Sigmoid colon (tissue), 6 donors: ENCODE measurements at regions not wholly inside any gene's neighbourhood (a gene's known extent, or its start where the extent isn't known, plus 50 kb on each side); places are given as distances from the start of the nearest gene placed in this dataset.

Experiments
- DNase-seq: peaks from one replicate; pipeline ENCODE4 v3.0.0-alpha.2; 2019
- H3K27ac ChIP-seq, 4 donors: fragments of 200-600 bp; sonication (generic); one replicate each; pipeline ENCODE4 v1.5.1; 2016 to 2019; ENCODE audit warnings: mild to moderate bottlenecking in 1 of 4
- H3K27me3 ChIP-seq, 3 donors: fragments of 200-600 bp; sonication (generic); one replicate each; pipeline ENCODE4 v1.5.1; 2019; ENCODE audit warnings: mild to moderate bottlenecking in 1 of 3
- H3K36me3 ChIP-seq, 4 donors: fragments of 200-600 bp; sonication (generic); one replicate each; pipeline ENCODE4 v1.5.1; 2016 to 2019
- H3K4me1 ChIP-seq, 4 donors: fragments of 200-600 bp; sonication (generic); one replicate each; pipeline ENCODE4 v1.5.1; 2017 to 2019
- H3K4me3 ChIP-seq, 4 donors: fragments of 200-600 bp; sonication (generic); one replicate each; pipeline ENCODE4 v1.5.1; 2017 to 2019; ENCODE audit warnings: mild to moderate bottlenecking in 2 of 4, moderate library complexity in 1 of 4
- H3K9me3 ChIP-seq, 4 donors: fragments of 200-600 bp in 3 of 4; sonication (generic) in 3 of 4; one replicate each; pipeline versions ENCODE4 v1.5.1 to v1.6.1; 2013 to 2019
- CTCF ChIP-seq, 4 experiments: fragments of 450-650 bp in 3 of 4; fragments of 200-600 bp in 1 of 4; IDR thresholded peaks; one replicate each; pipeline ENCODE4 v1.5.1; 2016 to 2019; ENCODE audit warnings: antibody characterized with exemption in 4 of 4, mild to moderate bottlenecking in 3 of 4, moderate library complexity in 2 of 4
- EP300 ChIP-seq, 4 donors: sonication (generic); formaldehyde crosslinking; IDR thresholded peaks; one replicate each; pipeline ENCODE4 v1.6.1; 2017; ENCODE audit warnings: antibody characterized with exemption in 4 of 4
- POLR2A ChIP-seq, 2 donors: fragments of 450-650 bp; IDR thresholded peaks; one replicate each; pipeline ENCODE4 v1.6.1; 2016; ENCODE audit warnings: antibody characterized with exemption in 2 of 2, mild to moderate bottlenecking in 2 of 2, moderate library complexity in 2 of 2
- POLR2AphosphoS5 ChIP-seq, 4 donors: sonication (generic); formaldehyde crosslinking; IDR thresholded peaks; one replicate each; pipeline ENCODE4 v1.6.1; 2017; ENCODE audit warnings: antibody characterized with exemption in 4 of 4
- WGBS, 2 donors: extraction: QIAGEN DNeasy Blood & Tissue Kit; methylation state at CpG; one replicate each; pipeline ENCODE4 v1.1.7; 2013; 5-methylcytosine and 5-hydroxymethylcytosine counted together
- intact Hi-C: fragments of 100-400 bp; cut with DNase I; formaldehyde crosslinking; loops from one replicate; pipeline ENCODE4 v1.15.1; 2023
- donor health status: healthy with polysubstance abuse.
- donor health status: healthy.

- TF ChIP-seq CTCF (IDR thresholded peaks at IDR 0.05) (no peak), EP300 (IDR thresholded peaks at IDR 0.05) (no peak), POLR2A (IDR thresholded peaks at IDR 0.05) (no peak), POLR2AphosphoS5 (IDR thresholded peaks at IDR 0.05) (no peak)
- peak overlapping the region in 1 of 4 donors; percentile 44 for H3K27ac ChIP-seq
- no peaks in the 10 kb centered on the region for H3K27me3 ChIP-seq
- H3K9me3 ChIP-seq, result no peaks in the 10 kb centered on the region
- intact Hi-C loops, result no loop called here
- no peak for DNase-seq
- WGBS, 2 donors, result 78 to 81% methylated on average over 2 of the region's 2 CpGs
- H3K36me3 ChIP-seq, result no peaks in the 10 kb centered on the region
- H3K4me3 ChIP-seq, result no peak overlapping the region
- H3K4me1 ChIP-seq, result peaks cover 0 to 20% (median 8%) of the 10 kb centered on the region in 4 donors
Measured at GRCh38 chr4:99754756-99755155, 61.9 kb upstream of the DAPP1 start.

DNA sequence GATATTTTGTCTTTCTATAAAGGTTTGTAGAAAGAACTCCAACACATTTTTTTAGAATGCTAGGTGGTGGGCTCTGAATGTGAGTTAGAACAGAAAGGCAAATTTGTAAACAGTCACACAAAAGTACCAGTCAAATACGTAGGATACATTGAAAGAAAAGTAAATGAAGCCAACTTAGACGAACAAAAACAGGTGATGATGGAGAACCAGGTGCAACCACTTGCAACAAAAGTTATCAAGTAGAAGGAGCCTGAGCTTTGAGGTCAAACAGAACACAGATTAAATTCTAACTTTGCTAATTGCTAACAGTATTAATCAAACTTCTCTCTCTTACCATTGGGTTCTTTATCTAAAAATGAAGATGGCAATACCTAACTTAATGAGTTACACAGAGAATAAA lies 62.7 kb upstream of the DAPP1 start:
- H3K9me3 ChIP-seq, result no peaks in the 10 kb centered on the region
- H3K27me3 ChIP-seq, result no peaks in the 10 kb centered on the region
- no peak overlapping the region for H3K27ac ChIP-seq
- no peak overlapping the region for H3K4me3 ChIP-seq
- no peaks in the 10 kb centered on the region for H3K36me3 ChIP-seq
- peaks cover 0 to 12% (median 6%) of the 10 kb centered on the region in 4 donors for H3K4me1 ChIP-seq
- DNase-seq, result no peak
- TF ChIP-seq POLR2A (IDR thresholded peaks at IDR 0.05), result no peak
- TF ChIP-seq EP300 (IDR thresholded peaks at IDR 0.05), result no peak
- no peak for TF ChIP-seq POLR2AphosphoS5 (IDR thresholded peaks at IDR 0.05)
- TF ChIP-seq CTCF (IDR thresholded peaks at IDR 0.05), result no peak
- 85% methylated on average over 2 of the region's 2 CpGs for WGBS, 2 donors
- intact Hi-C loops, result no loop called here

DNA sequence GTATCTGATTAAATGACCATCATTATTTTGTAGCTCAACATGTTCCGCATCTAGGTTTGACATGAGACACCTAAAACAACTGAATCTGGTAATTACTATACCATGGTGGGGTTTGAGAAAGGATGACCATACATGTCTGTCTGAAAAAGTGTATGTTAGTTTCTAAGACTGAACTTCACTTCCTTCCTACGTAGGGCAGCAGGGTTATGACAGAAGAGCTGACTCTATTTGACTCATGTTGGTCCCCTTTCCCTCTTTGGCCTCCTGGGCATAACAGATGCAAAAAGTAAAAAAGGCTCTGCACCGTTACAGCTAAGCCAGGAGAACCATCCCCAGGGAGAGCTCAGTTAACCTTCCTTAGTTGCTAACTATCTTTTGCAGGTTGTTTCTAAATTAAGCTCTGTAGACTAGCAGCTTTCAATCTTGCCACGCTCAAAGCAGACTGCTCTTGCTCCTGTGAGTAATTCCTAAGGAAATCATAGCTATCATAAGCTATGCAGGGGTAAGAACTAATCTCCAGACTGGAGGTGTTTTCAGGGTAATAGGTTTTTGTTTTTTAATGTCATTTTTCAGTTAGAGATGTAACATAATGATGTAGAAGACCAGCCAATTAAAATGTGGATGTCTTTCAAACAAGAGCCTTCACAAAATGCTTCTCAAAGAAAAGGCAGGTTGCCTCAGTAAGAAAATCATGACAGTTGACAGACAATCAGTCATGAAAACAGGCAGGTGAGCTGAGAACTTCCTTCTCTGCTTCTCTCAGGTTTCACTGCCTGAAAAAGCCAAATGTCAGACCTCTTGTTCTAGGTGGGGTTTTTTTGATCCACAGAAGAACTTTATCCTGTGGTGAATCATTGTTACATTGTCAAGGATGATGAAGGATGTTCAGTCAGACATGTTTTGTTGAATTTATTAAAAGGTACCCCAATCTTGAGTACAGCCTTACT lies 66.9 kb upstream of the DAPP1 start:
- Histone ChIP-seq H3K4me1 (peaks cover 0 to 1% (median 0%) of the 10 kb centered on the region in 4 donors), H3K4me3 (no peak overlapping the region), H3K36me3 (no peaks in the 10 kb centered on the region), H3K9me3 (no peaks in the 10 kb centered on the region), H3K27me3 (no peaks in the 10 kb centered on the region), H3K27ac (no peak overlapping the region)
- 75 to 79% methylated on average over 4 of the region's 4 CpGs for WGBS, 2 donors
- intact Hi-C loops, result no loop called here
- TF ChIP-seq EP300 (IDR thresholded peaks at IDR 0.05), result no peak
- no peak for TF ChIP-seq CTCF (IDR thresholded peaks at IDR 0.05)
- no peak for TF ChIP-seq POLR2AphosphoS5 (IDR thresholded peaks at IDR 0.05)
- no peak for TF ChIP-seq POLR2A (IDR thresholded peaks at IDR 0.05)
- DNase-seq, result no peak

DNA sequence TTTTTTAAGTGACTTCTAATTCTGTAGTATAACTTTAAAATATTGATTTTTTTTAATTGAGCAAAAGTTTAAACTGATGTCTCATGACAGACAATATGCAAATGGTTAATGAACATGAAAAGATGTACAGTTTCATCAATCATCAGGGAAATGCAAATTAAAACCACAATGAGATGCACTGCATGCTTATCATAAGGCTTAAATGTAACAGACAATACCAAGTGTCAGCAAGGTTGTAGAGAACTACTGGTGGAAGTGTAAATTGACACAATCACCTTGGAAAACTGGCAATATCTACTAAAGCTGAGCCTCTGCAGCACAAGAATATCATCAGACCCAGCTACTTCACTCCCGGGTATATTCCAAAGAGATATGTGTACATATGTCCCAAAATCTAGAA lies 70.2 kb upstream of the DAPP1 start:
- Histone ChIP-seq H3K27ac (no peak overlapping the region), H3K27me3 (no peaks in the 10 kb centered on the region), H3K9me3 (no peaks in the 10 kb centered on the region), H3K36me3 (no peaks in the 10 kb centered on the region), H3K4me3 (no peak overlapping the region), H3K4me1 (no peaks in the 10 kb centered on the region)
- no peak for TF ChIP-seq POLR2AphosphoS5 (IDR thresholded peaks at IDR 0.05)
- no peak for TF ChIP-seq POLR2A (IDR thresholded peaks at IDR 0.05)
- no peak for TF ChIP-seq CTCF (IDR thresholded peaks at IDR 0.05)
- TF ChIP-seq EP300 (IDR thresholded peaks at IDR 0.05), result no peak
- 82 to 94% methylated on average over 1 of the region's 1 CpG for WGBS, 2 donors
- DNase-seq, result no peak
- intact Hi-C loops, result no loop called here
